G401.6 (cell line): ENCODE measurements at regions not wholly inside any gene's neighbourhood (a gene's known extent, or its start where the extent isn't known, plus 50 kb on each side); places are given as distances from the start of the nearest gene placed in this dataset.
"Not testable (repeated sequence)": the region's sequence is repeated elsewhere in the genome, so short reads cannot be mapped to it uniquely, and the experiment has no call there.

Source experiments
- FAIRE-seq: peaks from 2 replicates; lab custom pipeline; 2012; peaks lifted over from hg19 to GRCh38; lab: Jason Lieb, UNC

DNA sequence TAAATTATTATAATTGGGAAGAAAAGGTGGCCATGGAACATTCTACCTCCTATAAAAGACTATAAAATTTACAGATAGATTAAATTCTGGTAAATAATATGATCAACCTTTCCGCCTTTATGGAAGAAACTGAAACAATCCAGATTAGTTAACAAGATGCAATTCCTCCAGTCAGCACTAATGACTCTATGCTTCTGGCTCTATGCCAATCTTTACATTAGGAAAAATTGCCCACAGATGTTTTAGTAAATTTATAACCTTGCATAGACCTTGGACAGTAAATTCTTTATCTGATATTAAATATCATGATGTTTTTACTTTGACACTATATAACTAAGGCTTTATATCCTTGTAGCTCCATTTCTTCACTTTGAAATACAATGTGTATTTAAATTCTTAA, 2302.5 kb downstream of the ARAP2 start:
- no peak for FAIRE-seq

- FAIRE-seq: no peak
Measured at GRCh38 chr4:33948921-33949320, 2295.4 kb downstream of the ARAP2 start.

GRCh38 chr4:33953848-33954247, 2290.5 kb downstream of the ARAP2 start:
- FAIRE-seq: not testable (repeated sequence)

DNA sequence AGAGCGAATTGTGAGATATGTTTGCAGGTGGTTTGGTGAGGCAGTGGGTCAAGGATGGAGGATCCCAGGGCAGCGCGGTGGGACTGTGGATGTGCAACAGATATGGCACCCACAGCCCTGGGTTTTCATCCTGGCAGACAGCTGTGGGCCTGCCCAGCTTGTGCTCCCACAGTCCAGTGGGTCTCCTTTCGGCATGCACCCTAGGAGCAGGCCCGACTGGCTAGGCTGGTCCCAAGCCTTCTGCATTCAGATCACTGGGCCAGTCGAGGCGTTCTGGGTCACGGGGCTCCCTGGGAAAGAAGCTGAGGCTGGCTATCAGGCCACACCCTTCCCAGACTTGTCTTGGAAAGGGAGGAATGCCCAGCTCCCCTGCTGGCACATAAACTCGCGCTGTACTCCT, 2289.6 kb downstream of the ARAP2 start:
- FAIRE-seq: no peak

DNA sequence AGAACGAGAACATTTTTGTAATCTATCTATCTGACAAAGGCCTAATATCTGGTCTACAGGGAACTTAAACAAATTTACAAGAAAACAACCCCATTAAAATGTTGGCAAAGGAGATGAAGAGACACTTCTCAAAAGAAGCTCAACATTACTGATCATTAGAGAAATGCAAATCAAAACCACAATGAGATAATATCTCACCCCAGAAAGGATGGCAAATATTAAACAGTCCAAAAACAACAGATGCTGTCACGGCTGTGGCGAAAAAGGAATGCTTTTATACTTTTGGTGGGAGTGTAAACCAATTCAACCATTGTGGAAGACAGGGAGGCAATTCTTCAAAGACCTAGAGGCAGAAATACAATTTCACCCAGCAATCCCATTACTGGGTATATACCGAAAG, 2284.8 kb downstream of the ARAP2 start:
- FAIRE-seq: no peak

DNA sequence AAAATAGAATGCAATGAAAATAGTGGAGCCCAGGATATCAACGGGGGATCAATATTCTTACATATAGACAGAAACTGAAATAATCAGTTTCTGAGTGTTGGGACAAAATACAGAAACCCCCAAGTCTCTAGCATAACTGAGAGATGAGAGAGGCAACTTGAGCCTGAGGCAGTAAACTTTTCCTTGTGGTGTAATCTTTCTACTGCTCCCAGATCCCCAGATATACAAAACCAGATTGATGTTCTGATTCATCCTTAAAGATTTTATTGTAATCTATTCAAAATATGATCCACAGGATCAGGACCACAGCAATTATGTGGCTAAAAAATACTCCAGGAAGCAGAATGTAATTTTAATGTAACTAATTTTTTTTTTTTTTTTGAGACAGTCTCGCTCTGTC, 2282.6 kb downstream of the ARAP2 start:
- FAIRE-seq: no peak

DNA sequence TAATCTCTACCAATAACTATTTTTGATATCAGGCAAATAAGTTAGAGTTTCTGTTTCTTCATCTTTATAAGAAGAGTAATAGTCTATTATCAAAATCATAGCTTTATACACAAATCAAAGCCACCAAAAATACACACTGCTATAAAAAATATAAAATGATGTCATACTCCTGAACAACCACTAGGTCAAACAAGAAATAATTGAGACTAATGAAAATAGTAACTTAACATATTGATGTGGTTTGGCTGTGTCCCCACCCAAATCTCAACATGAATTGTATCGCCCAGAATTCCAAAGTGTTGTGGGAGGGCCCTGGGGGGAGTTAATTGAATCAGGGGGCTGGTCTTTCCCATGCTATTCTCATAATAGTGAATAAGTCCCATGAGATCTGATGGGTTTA, 2277.5 kb downstream of the ARAP2 start:
- FAIRE-seq: no peak

GRCh38 chr4:33974270-33974669, 2270.0 kb downstream of the ARAP2 start:
- no peak for FAIRE-seq

- no peak for FAIRE-seq
Measured at GRCh38 chr4:33975995-33976394, 2268.3 kb downstream of the ARAP2 start.

- FAIRE-seq: not testable (repeated sequence)
Measured at GRCh38 chr4:33979781-33980180, 2264.5 kb downstream of the ARAP2 start.

DNA sequence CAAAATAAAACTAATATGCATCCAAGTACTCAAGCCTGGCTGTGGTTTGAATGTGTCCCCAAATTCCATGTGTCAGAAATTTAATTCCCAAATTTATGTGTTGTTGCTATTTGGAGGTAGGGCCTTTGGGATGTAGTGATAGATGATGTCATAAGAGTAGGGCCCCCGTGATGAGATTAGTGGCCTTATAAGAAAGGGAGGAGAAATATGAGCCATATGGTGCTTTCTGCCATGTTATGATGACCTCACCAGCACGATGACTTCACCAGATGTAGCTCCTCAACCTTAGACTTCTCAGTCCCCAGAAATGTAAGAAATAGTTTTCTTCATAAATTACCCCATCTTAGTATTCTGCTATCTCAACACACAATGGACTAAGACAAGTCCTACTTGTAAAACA, 2264.0 kb downstream of the ARAP2 start:
- FAIRE-seq: no peak

DNA sequence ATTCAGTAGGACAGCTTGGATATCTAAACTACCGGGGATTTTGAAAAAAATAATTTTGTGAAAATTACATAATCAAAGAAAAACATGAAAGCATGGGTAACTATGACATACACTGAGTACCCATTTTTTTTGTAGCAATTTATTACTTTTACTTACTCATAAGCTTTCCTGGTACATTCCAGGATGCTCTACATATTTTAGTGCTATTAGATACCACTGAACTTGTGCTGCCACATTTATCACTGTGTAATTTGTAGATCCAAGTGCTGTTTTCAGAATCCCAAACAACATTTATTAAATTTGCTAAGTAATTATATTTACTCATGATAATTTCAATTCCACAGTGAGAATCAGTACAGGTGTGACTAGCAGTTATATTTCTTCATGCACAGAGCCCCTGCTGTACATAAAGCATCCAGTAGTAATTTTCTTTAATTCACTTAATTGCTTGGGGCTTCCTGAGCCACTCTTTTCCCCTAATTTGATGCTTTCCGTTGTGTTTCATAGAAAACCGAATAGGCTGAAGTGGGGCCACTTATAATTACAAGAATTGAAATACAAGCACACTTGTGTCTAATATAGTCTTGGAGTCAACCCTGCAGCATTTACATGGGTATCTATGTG, 2254.4 kb downstream of the ARAP2 start:
- FAIRE-seq: no peak

- FAIRE-seq: no peak
Measured at GRCh38 chr4:33996075-33996718, 2248.1 kb downstream of the ARAP2 start.

- no peak for FAIRE-seq
Measured at GRCh38 chr4:33998291-33998690, 2246.0 kb downstream of the ARAP2 start.

DNA sequence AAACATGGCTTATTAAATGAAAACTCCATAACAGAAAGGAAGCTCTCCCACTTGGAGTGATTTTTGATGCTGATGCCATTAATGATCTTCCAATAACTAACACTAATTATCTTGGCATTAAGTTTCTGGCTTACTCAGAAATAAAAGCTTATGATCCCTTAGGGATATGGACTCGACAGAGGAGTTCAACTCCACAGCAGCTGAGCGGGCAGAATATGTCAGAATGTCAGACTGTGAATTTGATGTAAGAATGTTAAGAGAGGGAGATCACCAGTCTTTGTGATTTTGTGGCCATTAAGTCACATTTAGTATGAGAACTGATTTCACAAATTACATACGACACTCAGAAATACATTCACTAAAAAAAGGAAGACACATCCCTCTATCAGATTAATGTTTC, 2244.0 kb downstream of the ARAP2 start:
- no peak for FAIRE-seq

- FAIRE-seq: peak; percentile 3
Measured at GRCh38 chr4:34006540-34006939, 2237.8 kb downstream of the ARAP2 start.

- no peak for FAIRE-seq
Measured at GRCh38 chr4:34009951-34010350, 2234.4 kb downstream of the ARAP2 start.

DNA sequence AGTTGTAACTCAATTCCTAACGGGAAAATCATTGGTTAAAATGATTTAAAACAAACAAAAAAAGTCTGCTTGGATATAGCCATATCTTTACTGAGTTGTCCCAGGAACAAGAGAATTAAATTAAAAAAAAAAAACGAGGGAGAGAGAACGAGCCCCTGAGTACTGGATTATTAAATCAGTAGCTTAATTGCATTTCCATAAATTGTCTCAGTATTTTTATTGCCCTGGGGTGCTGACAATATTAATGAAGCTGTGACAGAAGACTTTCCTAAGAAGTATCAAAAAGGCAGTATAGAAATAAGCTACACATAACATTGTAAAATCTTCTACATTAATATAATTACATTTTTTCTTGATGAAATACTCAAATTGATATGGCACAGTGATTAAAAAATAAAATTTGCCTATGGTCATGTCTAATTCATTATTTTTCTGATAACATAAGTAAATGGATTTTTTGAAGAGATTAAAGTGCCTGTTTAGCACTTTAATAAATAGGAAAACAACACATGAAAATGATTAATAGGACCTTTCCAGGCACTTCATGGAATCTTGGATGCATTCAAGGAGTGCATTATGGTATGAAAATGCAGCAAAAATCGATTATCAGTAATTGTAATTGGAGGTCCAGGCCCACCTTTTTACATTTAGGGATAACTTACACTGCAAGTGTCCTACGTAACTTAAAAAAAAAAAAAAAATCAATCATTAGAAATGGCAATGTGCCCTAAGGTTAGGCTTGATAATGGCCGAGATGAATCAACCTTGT, 2233.4 kb downstream of the ARAP2 start:
- FAIRE-seq: no peak

DNA sequence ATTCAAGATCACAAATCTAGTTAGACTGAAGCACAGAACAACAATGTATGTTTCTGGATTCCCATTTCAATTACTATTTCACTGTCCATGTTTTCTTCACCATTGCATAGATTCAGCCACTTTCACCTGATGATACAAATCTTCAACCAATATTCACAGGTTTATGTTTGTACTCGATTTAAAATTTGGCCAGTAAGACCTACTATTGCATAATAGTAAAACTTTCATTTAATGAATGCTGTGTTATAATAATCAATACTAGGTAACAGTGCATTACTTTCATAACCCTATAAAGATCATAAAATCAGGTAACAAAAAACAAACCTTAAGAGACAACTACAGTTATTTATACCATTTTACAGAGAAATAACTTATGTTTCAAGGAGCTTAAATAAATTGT, 2209.1 kb downstream of the ARAP2 start:
- no peak for FAIRE-seq

DNA sequence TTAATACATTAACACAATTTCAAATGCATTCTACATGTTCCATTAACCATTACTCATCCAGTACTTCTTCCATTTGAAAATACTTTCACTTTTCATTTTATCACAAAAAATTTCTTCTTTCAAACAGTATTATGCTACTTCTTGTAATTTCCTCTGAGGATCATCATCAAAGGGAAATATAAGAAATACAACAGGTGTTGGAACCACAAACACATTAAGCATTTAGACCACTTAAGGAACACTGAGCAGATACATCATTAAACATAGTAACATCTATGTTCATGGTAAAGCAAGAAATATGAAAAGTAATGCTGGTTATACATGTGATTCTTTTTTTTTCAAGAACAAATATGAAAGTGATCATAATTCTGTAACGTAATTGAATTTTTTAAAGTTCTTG, 2207.0 kb downstream of the ARAP2 start:
- no peak for FAIRE-seq

DNA sequence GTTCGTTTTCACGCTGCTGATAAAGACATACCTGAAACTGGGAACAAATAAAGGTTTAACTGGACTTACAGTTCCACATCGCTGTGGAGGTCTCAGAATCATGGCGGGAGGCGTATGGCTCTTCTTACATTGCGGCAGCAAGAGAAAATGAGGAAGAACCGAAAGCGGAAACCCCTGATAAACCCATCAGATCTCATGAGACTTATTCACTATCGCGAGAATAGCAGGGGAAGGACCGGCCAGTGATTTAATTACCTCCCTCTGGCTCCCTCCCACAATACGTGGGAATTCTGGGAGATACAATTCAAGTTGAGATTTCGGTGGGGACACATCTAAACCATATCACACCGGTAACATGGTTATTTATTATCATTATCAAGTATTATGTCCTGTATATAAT, 2204.5 kb downstream of the ARAP2 start:
- FAIRE-seq: no peak

- no peak for FAIRE-seq
Measured at GRCh38 chr4:34043131-34043530, 2201.2 kb downstream of the ARAP2 start.

DNA sequence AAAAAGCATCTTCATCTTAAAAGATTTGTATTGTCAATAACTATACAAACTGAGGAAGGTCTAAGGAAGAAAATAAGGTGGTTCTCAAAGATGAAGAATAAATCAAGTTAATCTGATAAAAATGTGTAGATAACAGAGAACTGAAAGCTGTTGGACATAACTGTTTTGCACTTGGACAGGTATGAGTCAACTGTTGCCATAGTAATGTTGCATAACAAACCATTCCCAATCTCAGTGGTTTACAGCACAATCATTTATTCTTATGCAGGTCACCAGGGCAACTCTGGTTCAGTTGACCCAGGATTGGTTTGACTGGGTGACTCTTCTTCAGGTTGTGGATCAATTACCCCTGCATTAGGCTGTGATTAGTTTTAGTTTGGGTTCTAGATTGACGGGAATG, 2197.7 kb downstream of the ARAP2 start:
- no peak for FAIRE-seq

DNA sequence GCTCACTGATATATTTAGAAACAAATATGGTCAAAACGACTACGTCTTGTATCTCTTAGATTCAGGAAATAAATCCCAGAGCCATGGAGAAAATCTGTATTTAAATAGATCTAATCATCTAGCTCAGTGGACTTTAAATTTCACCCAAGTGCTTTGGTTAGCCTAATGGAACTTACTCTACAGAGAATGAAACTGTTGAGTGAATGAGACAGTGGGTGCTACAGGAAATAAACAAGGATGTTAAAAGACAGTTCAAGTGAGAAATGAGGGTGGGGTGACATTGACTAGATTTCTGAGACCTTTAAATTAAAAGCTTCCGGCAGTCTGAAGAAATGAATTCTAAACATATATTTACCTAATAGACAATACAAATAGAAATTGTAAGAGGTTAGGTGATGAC, 2197.0 kb downstream of the ARAP2 start:
- no peak for FAIRE-seq
